IMR-90 (cell line): ENCODE measurements at regions not wholly inside any gene's neighbourhood (a gene's known extent, or its start where the extent isn't known, plus 50 kb on each side); places are given as distances from the start of the nearest gene placed in this dataset.

Source experiments
- ATAC-seq: fragments of 200-7000 bp; cut with Tn5 transposase; 2 replicates; pipeline ENCODE4 v1.9.1; 2020; ENCODE audit warnings: low read depth, mild to moderate bottlenecking, moderate library complexity
- BruUV-seq: library from RNA; stranded (reverse); fragments of 400-500 nt; replicated peaks from 2 replicates; lab custom pipeline; 2021; lab: Mats Ljungman, UMichigan
- CTCF ChIA-PET: fragments of 300-600 bp; formaldehyde crosslinking; extraction: SDS; loops from one replicate; lab custom pipeline; 2021; ENCODE audit warnings: antibody characterized with exemption; lab: Yijun Ruan, JAX
- POLR2A ChIA-PET: fragments of 300-600 bp; sonication (Branson Sonifier 250); formaldehyde crosslinking; loops from one replicate; lab custom pipeline; 2022; ENCODE audit warnings: antibody characterized with exemption; ENCODE audit not compliant: unreplicated experiment; lab: Charles Lee
- DNase-seq: peaks from one replicate; pipeline ENCODE4 v3.0.0; 2013
- H2AFZ ChIP-seq: replicated peaks from 2 replicates; pipeline ENCODE3; 2013; ENCODE audit warnings: low read length, mild to moderate bottlenecking; ENCODE audit not compliant: poor library complexity
- H2AK5ac ChIP-seq: 2 replicates; pipeline ENCODE4 v1.6.1; 2013; ENCODE audit warnings: low read depth, low read length, inconsistent platforms
- H2AK9ac ChIP-seq: replicated peaks from 2 replicates; pipeline ENCODE3; 2013; ENCODE audit warnings: mild to moderate bottlenecking, low read depth, low read length, moderate library complexity; ENCODE audit not compliant: poor library complexity
- H2BK120ac ChIP-seq: 2 replicates; pipeline ENCODE4 v1.6.1; 2013; ENCODE audit warnings: low read depth, low read length, inconsistent platforms
- H2BK15ac ChIP-seq: 3 replicates; pipeline ENCODE4 v1.6.1; 2013; ENCODE audit warnings: low read depth, low read length, inconsistent platforms
- H2BK20ac ChIP-seq: 2 replicates; pipeline ENCODE4 v1.6.1; 2013; ENCODE audit warnings: low read depth, mild to moderate bottlenecking, inconsistent platforms, low read length, moderate library complexity
- H2BK5ac ChIP-seq: 2 replicates; pipeline ENCODE4 v1.6.1; 2013; ENCODE audit warnings: mild to moderate bottlenecking, low read depth, low read length, inconsistent platforms; ENCODE audit not compliant: poor library complexity, severe bottlenecking
- H3K14ac ChIP-seq: replicated peaks from 2 replicates; pipeline ENCODE4 v1.6.1; 2013; ENCODE audit warnings: low read depth, low read length, inconsistent platforms
- H3K18ac ChIP-seq: 2 replicates; pipeline ENCODE4 v1.6.1; 2013; ENCODE audit warnings: low read depth, low read length, control low read depth
- H3K23ac ChIP-seq: 2 replicates; pipeline ENCODE4 v1.6.1; 2013; ENCODE audit warnings: low read depth, low read length, inconsistent platforms
- H3K27ac ChIP-seq: 2 replicates; pipeline ENCODE4 v1.5.1; 2013; ENCODE audit warnings: mild to moderate bottlenecking, control low read depth, low read length; ENCODE audit not compliant: insufficient read depth
- H3K27me3 ChIP-seq: 2 replicates; pipeline ENCODE4 v1.6.1; 2013; ENCODE audit warnings: low read length; ENCODE audit not compliant: control insufficient read depth, insufficient read depth
- H3K36me3 ChIP-seq: 2 replicates; pipeline ENCODE4 v1.6.1; 2013; ENCODE audit warnings: low read length, mixed read lengths; ENCODE audit not compliant: control insufficient read depth, insufficient read depth
- H3K4ac ChIP-seq: 2 replicates; pipeline ENCODE4 v1.6.1; 2013; ENCODE audit warnings: low read depth, low read length, inconsistent platforms
- H3K4me1 ChIP-seq: 2 replicates; pipeline ENCODE4 v1.6.1; 2013; ENCODE audit warnings: low read length, mixed read lengths; ENCODE audit not compliant: control insufficient read depth, insufficient read depth
- H3K4me2 ChIP-seq: 2 replicates; pipeline ENCODE4 v1.6.1; 2013; ENCODE audit warnings: low read depth, mild to moderate bottlenecking, control low read depth, low read length, moderate library complexity
- H3K4me3 ChIP-seq: 2 replicates; pipeline ENCODE4 v1.5.1; 2013; ENCODE audit warnings: low read depth, mild to moderate bottlenecking, control low read depth, low read length, moderate library complexity; ENCODE audit not compliant: insufficient read depth
- H3K56ac ChIP-seq: 2 replicates; pipeline ENCODE4 v1.6.1; 2013; ENCODE audit warnings: low read length, inconsistent platforms; ENCODE audit not compliant: insufficient read depth; ENCODE audit errors: extremely low read depth
- H3K79me1 ChIP-seq, 2 experiments: 2 replicates each; pipeline ENCODE4 v1.6.1; 2013; ENCODE audit warnings: low read length in 2 of 2, inconsistent platforms in 1 of 2, low read depth in 1 of 2
- H3K9ac ChIP-seq: 2 replicates; pipeline ENCODE4 v1.6.1; 2013; ENCODE audit warnings: low read depth, low read length, control low read depth
- H3K9me1 ChIP-seq: 2 replicates; pipeline ENCODE4 v1.6.1; 2013; ENCODE audit warnings: low read length, inconsistent platforms; ENCODE audit not compliant: insufficient read depth
- H3K9me3 ChIP-seq: 2 replicates; pipeline ENCODE4 v1.6.1; 2013; ENCODE audit warnings: low read length; ENCODE audit not compliant: control insufficient read depth, insufficient read depth
- H4K20me1 ChIP-seq: 2 replicates; pipeline ENCODE4 v1.6.1; 2013; ENCODE audit warnings: low read length, inconsistent platforms; ENCODE audit not compliant: insufficient read depth
- H4K5ac ChIP-seq: 2 replicates; pipeline ENCODE4 v1.6.1; 2013; ENCODE audit warnings: mild to moderate bottlenecking, low read depth, low read length, control low read depth
- H4K8ac ChIP-seq, 2 experiments: 2 replicates each; pipeline ENCODE4 v1.6.1; 2013; ENCODE audit warnings: low read depth in 2 of 2, low read length in 2 of 2, control low read depth in 1 of 2, inconsistent platforms in 1 of 2
- H4K91ac ChIP-seq: 2 replicates; pipeline ENCODE4 v1.6.1; 2013; ENCODE audit warnings: low read depth, low read length, inconsistent platforms; ENCODE audit not compliant: insufficient read depth
- BHLHE40 ChIP-seq: fragments of 150-350 bp; IDR thresholded peaks from 2 replicates; pipeline ENCODE4 v1.6.1; 2016; ENCODE audit warnings: mild to moderate bottlenecking, low read depth, low read length
- CEBPB ChIP-seq: IDR thresholded peaks from 2 replicates; pipeline ENCODE4 v1.6.1; 2012; ENCODE audit warnings: low read depth, low read length, improper control_type of control experiment
- MAZ ChIP-seq: IDR thresholded peaks from 2 replicates; pipeline ENCODE4 v1.6.1; 2012; ENCODE audit warnings: low read depth, mild to moderate bottlenecking, low read length, improper control_type of control experiment, moderate library complexity, borderline replicate concordance
- MXI1 ChIP-seq: IDR thresholded peaks from 2 replicates; pipeline ENCODE4 v1.6.1; 2012; ENCODE audit warnings: low read depth, mild to moderate bottlenecking, low read length, moderate library complexity, borderline replicate concordance
- POLR2A ChIP-seq: IDR thresholded peaks from 2 replicates; pipeline ENCODE4 v1.6.1; 2012; ENCODE audit warnings: mild to moderate bottlenecking, low read depth, low read length
- RFX5 ChIP-seq: IDR thresholded peaks from 2 replicates; pipeline ENCODE4 v1.8.0; 2012; ENCODE audit warnings: low read depth, mild to moderate bottlenecking, low read length, moderate library complexity
- WGBS, 2 experiments: methylation state at CpG; one replicate each; pipeline versions ENCODE4 v1.1.5 to v1.1.7; 2013; ENCODE audit warnings: missing lambda C conversion rate in 2 of 2; ENCODE audit not compliant: insufficient read length in 1 of 2; ENCODE audit errors: extremely low coverage in 2 of 2; 5-methylcytosine and 5-hydroxymethylcytosine counted together
- dilution Hi-C: fragments of 300-500 bp; cut with HindIII; formaldehyde crosslinking; loops from one replicate; pipeline ENCODE4 v1.14.3; 2018; ENCODE audit warnings: low sequenced_read_pairs; ENCODE audit not compliant: unreplicated experiment
- in situ Hi-C: fragments of 300-500 bp; cut with MboI; formaldehyde crosslinking; loops from 3 replicates; pipeline ENCODE4 v1.14.3; 2019; ENCODE audit warnings: low sequenced_read_pairs, inconsistent platforms, mixed read lengths
- intact Hi-C: fragments of 100-400 bp; cut with micrococcal nuclease; formaldehyde crosslinking; loops from 2 replicates; pipeline ENCODE4 v1.10.0; 2022

GRCh38 chr4:149158817-149159216, 656.8 kb downstream of the IQCM start:
- H4K20me1 ChIP-seq: no peaks in the 10 kb centered on the region

More at GRCh38 chr4:149158817-149159216, 656.8 kb downstream of the IQCM start:
- BruUV-seq: no TSS peak
- no peak overlapping the region for H3K9ac ChIP-seq
- no peak overlapping the region for H3K56ac ChIP-seq
- ATAC-seq (no peak; the same call in 1 of the 2 replicates), DNase-seq (peak; percentile 19)
- peaks cover 3% of the 10 kb centered on the region; the same call in 1 of the 2 replicates for H3K9me1 ChIP-seq
- H3K14ac ChIP-seq: no peak overlapping the region
- no peak overlapping the region for H3K4ac ChIP-seq
- in situ Hi-C loops (no loop called here), intact Hi-C loops (no loop called here), dilution Hi-C loops (no loop called here)
- peak overlapping the region; percentile 75; the same call in 1 of the 2 replicates for H3K18ac ChIP-seq
- no peak overlapping the region for H2AK9ac ChIP-seq
- no peak overlapping the region; a peak in 1 of 4 replicates for H4K8ac ChIP-seq
- no peak overlapping the region for H3K4me3 ChIP-seq
- no peak overlapping the region for H2BK20ac ChIP-seq
- H3K36me3 ChIP-seq: no peaks in the 10 kb centered on the region
- peaks cover 12% of the 10 kb centered on the region for H3K4me1 ChIP-seq
- no peak overlapping the region for H3K4me2 ChIP-seq
- no peak overlapping the region for H2AK5ac ChIP-seq
- WGBS, 2 experiments: no CpG with 5 or more reads among the region's 3 CpGs
- no peak overlapping the region for H4K5ac ChIP-seq
- H3K27ac ChIP-seq: no peak overlapping the region
- ChIA-PET CTCF (no interaction called here), POLR2A (no interaction called here)
- peak overlapping the region; percentile 55 for H2BK5ac ChIP-seq
- H2BK120ac ChIP-seq: peak overlapping the region; percentile 51; the same call in 1 of the 2 replicates
- H3K27me3 ChIP-seq: no peaks in the 10 kb centered on the region
- H2BK15ac ChIP-seq: no peak overlapping the region
- TF ChIP-seq MXI1: no peak
- TF ChIP-seq POLR2A: no peak
- no peak for TF ChIP-seq CEBPB
- no peak for TF ChIP-seq BHLHE40
- TF ChIP-seq MAZ: no peak
- no peak for TF ChIP-seq RFX5
- no peak overlapping the region for H2AFZ ChIP-seq
- no peaks in the 10 kb centered on the region for H3K9me3 ChIP-seq
- no peak overlapping the region for H4K91ac ChIP-seq
- no peaks in the 10 kb centered on the region for H3K79me1 ChIP-seq
- H3K23ac ChIP-seq: no peak overlapping the region
